ENCODE measurements at regions not wholly inside any gene's neighbourhood (a gene's known extent, or its start where the extent isn't known, plus 50 kb on each side); places are given as distances from the start of the nearest gene placed in this dataset.

- no peak overlapping the region for H3K4me2 ChIP-seq
- no peaks in the 10 kb centered on the region for H4K20me1 ChIP-seq
- H3K27me3 ChIP-seq = no peaks in the 10 kb centered on the region
- H3K36me3 ChIP-seq = no peaks in the 10 kb centered on the region
- H3K9ac ChIP-seq = no peak overlapping the region
- no peaks in the 10 kb centered on the region for H3K4me1 ChIP-seq
- H3K9me3 ChIP-seq (replicated peaks in 1 of 11) = no peaks in the 10 kb centered on the region
- TF ChIP-seq Cebpa-rat (IDR thresholded peaks at IDR 0.05) = no peak
- no peak overlapping the region for H3K4me3 ChIP-seq
- no peak overlapping the region for H3K27ac ChIP-seq
Measured at GRCh38 chr1:71147637-71148360, 67.0 kb upstream of the ZRANB2 start.

- Histone ChIP-seq H3K9me3 (replicated peaks in 1 of 11) (peaks cover 20 to 44% (median 29%) of the 10 kb centered on the region in 11 experiments), H3K4me3 (no peak overlapping the region), H3K27me3 (no peaks in the 10 kb centered on the region), H3K4me2 (no peak overlapping the region), H3K36me3 (no peaks in the 10 kb centered on the region), H3K9ac (no peak overlapping the region), H3K27ac (no peak overlapping the region), H4K20me1 (no peaks in the 10 kb centered on the region), H3K4me1 (no peaks in the 10 kb centered on the region)
- no peak for TF ChIP-seq Cebpa-rat (IDR thresholded peaks at IDR 0.05)
Measured at GRCh38 chr1:71135571-71135970, 54.7 kb upstream of the ZRANB2 start.
